ENCODE measurements at regions not wholly inside any gene's neighbourhood (a gene's known extent, or its start where the extent isn't known, plus 50 kb on each side); places are given as distances from the start of the nearest gene placed in this dataset.

DNA sequence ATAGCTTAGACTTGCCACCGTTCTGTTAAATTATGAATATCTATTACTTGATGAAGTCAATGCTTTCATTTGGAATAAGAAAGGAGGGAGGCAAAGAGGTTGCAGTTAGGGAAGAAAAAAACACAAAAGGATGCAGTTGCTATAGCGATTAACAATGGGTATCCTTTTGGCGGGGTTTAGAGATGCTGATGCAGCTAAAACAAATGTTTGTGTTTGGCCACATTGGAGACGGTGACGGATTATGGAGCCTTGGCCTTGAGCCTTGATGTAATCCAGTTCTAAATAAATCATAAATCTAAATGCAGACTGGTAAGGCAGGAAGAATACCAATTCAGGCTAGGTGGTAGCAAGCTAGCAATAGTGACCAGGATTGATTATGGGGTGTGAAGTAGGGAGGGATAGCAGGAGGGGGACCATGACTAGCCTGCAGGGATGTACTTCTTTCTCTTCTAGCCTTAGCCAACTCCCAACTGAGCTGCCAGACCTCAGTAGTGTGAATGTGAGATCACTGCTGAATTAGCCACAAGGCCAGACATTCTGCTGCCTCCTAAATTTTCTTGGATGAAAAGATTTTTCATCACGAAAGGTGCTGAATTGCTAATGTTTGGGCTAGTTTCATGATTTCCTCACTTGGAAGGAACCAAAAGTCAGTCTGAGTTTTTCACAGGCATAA is 160.3 kb downstream of the TLR4 start:
- TF ChIP-seq ZNF48 (tag by site-specific recombination; IDR thresholded peaks at IDR 0.05), result no peak
- TF ChIP-seq ZNF621 (tag by site-specific recombination; IDR thresholded peaks at IDR 0.05), result no peak
- no peak for TF ChIP-seq ZNF23 (tag by site-specific recombination; IDR thresholded peaks at IDR 0.05; ENCODE audit: borderline replicate concordance)
- TF ChIP-seq, protein P1, sequence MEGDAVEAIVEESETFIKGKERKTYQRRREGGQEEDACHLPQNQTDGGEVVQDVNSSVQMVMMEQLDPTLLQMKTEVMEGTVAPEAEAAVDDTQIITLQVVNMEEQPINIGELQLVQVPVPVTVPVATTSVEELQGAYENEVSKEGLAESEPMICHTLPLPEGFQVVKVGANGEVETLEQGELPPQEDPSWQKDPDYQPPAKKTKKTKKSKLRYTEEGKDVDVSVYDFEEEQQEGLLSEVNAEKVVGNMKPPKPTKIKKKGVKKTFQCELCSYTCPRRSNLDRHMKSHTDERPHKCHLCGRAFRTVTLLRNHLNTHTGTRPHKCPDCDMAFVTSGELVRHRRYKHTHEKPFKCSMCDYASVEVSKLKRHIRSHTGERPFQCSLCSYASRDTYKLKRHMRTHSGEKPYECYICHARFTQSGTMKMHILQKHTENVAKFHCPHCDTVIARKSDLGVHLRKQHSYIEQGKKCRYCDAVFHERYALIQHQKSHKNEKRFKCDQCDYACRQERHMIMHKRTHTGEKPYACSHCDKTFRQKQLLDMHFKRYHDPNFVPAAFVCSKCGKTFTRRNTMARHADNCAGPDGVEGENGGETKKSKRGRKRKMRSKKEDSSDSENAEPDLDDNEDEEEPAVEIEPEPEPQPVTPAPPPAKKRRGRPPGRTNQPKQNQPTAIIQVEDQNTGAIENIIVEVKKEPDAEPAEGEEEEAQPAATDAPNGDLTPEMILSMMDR (tag by site-specific recombination; IDR thresholded peaks at IDR 0.05), result no peak
- TF ChIP-seq ZNF274 (IDR thresholded peaks at IDR 0.05; ENCODE audit: low read length), result no peak
- no peak for TF ChIP-seq ZNF274 (tag by site-specific recombination; IDR thresholded peaks at IDR 0.05; ENCODE audit: borderline replicate concordance)
- TF ChIP-seq GLIS2 (tag by site-specific recombination; IDR thresholded peaks at IDR 0.05), result no peak
- TF ChIP-seq TCF7L2 (IDR thresholded peaks at IDR 0.05; ENCODE audit: borderline replicate concordance, low read depth, low read length), result no peak
- TF ChIP-seq, protein P2, sequence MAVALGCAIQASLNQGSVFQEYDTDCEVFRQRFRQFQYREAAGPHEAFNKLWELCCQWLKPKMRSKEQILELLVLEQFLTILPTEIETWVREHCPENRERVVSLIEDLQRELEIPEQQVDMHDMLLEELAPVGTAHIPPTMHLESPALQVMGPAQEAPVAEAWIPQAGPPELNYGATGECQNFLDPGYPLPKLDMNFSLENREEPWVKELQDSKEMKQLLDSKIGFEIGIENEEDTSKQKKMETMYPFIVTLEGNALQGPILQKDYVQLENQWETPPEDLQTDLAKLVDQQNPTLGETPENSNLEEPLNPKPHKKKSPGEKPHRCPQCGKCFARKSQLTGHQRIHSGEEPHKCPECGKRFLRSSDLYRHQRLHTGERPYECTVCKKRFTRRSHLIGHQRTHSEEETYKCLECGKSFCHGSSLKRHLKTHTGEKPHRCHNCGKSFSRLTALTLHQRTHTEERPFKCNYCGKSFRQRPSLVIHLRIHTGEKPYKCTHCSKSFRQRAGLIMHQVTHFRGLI (tag by site-specific recombination; IDR thresholded peaks at IDR 0.05), result no peak
- no peak for TF ChIP-seq ZBTB1 (tag by site-specific recombination; IDR thresholded peaks at IDR 0.05)
- no peak for TF ChIP-seq SETDB1 (IDR thresholded peaks at IDR 0.05; ENCODE audit: insufficient read length, low read length)
- TF ChIP-seq, protein P3, sequence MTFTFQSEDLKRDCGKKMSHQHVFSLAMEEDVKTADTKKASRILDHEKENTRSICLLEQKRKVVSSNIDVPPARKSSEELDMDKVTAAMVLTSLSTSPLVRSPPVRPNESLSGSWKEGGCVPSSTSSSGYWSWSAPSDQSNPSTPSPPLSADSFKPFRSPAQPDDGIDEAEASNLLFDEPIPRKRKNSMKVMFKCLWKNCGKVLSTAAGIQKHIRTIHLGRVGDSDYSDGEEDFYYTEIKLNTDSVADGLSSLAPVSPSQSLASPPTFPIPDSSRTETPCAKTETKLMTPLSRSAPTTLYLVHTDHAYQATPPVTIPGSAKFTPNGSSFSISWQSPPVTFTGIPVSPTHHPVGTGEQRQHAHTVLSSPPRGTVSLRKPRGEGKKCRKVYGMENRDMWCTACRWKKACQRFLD (tag by site-specific recombination; IDR thresholded peaks at IDR 0.05), result no peak
- TF ChIP-seq ZNF76 (tag by site-specific recombination; IDR thresholded peaks at IDR 0.05; ENCODE audit: borderline replicate concordance, low read depth), result no peak

Measured in HEK293 (cell line).